Mucosa of descending colon (tissue), 3 donors: ENCODE measurements at regions not wholly inside any gene's neighbourhood (a gene's known extent, or its start where the extent isn't known, plus 50 kb on each side); places are given as distances from the start of the nearest gene placed in this dataset.

Experiments
- ATAC-seq: fragments of 200-7000 bp; cut with Tn5 transposase; one replicate; pipeline ENCODE4 v1.9.1; 2020; ENCODE audit warnings: mild to moderate bottlenecking, moderate library complexity
- DNase-seq, 3 donors: peaks; one replicate each; pipeline ENCODE4 v3.0.0-alpha.2; 2020
- H3K36me3 ChIP-seq: fragments of 200-600 bp; one replicate; pipeline ENCODE4 v1.8.0; 2021; ENCODE audit warnings: low read depth, mild to moderate bottlenecking
- H3K4me1 ChIP-seq: fragments of 200-600 bp; one replicate; pipeline ENCODE4 v1.8.0; 2021; ENCODE audit warnings: low read depth, mild to moderate bottlenecking
- H3K4me3 ChIP-seq: fragments of 200-600 bp; one replicate; pipeline ENCODE4 v1.8.0; 2021; ENCODE audit warnings: mild to moderate bottlenecking
- H3K9me3 ChIP-seq: fragments of 200-600 bp; one replicate; pipeline ENCODE4 v1.8.0; 2021; ENCODE audit warnings: mild to moderate bottlenecking
- intact Hi-C, 2 donors: fragments of 100-400 bp; cut with DNase I in 1 of 2; cut with micrococcal nuclease in 1 of 2; formaldehyde crosslinking; loops; one replicate each; pipeline versions ENCODE4 v1.11.0 to v1.11.1; 2022; cut with DNase I, micrococcal nuclease
- TF ChIP-seq, protein P1 (sequence below): fragments of 200-600 bp; IDR thresholded peaks from one replicate; pipeline ENCODE4 v1.8.0; 2022; ENCODE audit warnings: antibody characterized with exemption, mild to moderate bottlenecking
- donor health status: DM: no; HTN: no; CAD: no; lungs with moderate emphysema.
- donor health status: DM: no; HTN: no; CAD: no.
- donor health status: DM: no; HTN: yes; CAD: no.

DNA sequence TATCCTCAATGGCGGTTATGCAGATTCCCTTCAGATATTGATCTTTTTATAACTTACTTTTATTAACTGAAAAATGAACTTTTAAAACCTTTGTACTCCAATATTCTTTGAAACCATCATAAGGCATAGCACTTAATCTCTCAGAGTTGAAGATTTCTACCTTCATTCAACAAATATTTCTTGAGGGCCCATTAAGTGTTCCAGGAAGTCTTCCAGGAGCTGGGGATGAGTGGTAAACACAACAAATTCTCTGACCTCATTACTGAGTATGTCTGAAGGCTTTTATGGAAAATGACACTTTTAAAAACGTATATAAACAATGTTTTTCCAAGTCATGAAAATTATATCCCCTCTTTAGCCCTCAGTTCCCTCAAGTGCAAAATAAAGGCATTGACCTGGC, 575.3 kb upstream of the IL12A start:
- intact Hi-C loops = no loop called here
- ATAC-seq (no peak), DNase-seq (no peak)
- Histone ChIP-seq H3K4me1 (no peaks in the 10 kb centered on the region), H3K9me3 (peaks cover 11% of the 10 kb centered on the region), H3K4me3 (no peak overlapping the region), H3K36me3 (no peaks in the 10 kb centered on the region)
- TF ChIP-seq, protein P1, sequence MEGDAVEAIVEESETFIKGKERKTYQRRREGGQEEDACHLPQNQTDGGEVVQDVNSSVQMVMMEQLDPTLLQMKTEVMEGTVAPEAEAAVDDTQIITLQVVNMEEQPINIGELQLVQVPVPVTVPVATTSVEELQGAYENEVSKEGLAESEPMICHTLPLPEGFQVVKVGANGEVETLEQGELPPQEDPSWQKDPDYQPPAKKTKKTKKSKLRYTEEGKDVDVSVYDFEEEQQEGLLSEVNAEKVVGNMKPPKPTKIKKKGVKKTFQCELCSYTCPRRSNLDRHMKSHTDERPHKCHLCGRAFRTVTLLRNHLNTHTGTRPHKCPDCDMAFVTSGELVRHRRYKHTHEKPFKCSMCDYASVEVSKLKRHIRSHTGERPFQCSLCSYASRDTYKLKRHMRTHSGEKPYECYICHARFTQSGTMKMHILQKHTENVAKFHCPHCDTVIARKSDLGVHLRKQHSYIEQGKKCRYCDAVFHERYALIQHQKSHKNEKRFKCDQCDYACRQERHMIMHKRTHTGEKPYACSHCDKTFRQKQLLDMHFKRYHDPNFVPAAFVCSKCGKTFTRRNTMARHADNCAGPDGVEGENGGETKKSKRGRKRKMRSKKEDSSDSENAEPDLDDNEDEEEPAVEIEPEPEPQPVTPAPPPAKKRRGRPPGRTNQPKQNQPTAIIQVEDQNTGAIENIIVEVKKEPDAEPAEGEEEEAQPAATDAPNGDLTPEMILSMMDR = no peak

GRCh38 chr3:159416856-159417255, 571.8 kb upstream of the IL12A start:
- DNase-seq = no peak
- no peaks in the 10 kb centered on the region for H3K36me3 ChIP-seq
- no peak for ATAC-seq
- no peaks in the 10 kb centered on the region for H3K4me1 ChIP-seq
- no peaks in the 10 kb centered on the region for H3K9me3 ChIP-seq
- H3K4me3 ChIP-seq = no peak overlapping the region
- TF ChIP-seq, protein P1 = no peak
- intact Hi-C loops = no loop called here

DNA sequence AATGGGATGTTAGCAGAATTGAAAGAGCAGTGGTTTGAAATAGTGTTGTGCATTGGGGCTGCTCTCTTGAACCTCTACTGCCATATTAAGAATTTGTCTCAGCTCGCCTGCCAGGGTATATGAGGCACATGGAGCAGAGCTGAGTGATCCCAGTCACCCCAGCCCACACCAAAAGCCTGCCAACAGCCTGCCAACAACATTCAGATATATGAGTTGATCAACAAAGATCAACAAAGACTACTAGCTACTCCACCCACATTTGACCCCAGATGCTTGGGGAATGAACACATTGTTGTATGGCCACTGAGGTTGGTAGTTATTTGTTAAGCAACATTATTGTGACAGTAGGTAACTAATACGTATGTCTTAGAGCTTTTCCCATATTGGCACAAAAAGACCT, 570.9 kb upstream of the IL12A start:
- Histone ChIP-seq H3K9me3 (no peaks in the 10 kb centered on the region), H3K4me3 (no peak overlapping the region), H3K36me3 (no peaks in the 10 kb centered on the region), H3K4me1 (no peaks in the 10 kb centered on the region)
- intact Hi-C loops = no loop called here
- TF ChIP-seq, protein P1 = no peak
- DNase-seq (no peak), ATAC-seq (no peak)

DNA sequence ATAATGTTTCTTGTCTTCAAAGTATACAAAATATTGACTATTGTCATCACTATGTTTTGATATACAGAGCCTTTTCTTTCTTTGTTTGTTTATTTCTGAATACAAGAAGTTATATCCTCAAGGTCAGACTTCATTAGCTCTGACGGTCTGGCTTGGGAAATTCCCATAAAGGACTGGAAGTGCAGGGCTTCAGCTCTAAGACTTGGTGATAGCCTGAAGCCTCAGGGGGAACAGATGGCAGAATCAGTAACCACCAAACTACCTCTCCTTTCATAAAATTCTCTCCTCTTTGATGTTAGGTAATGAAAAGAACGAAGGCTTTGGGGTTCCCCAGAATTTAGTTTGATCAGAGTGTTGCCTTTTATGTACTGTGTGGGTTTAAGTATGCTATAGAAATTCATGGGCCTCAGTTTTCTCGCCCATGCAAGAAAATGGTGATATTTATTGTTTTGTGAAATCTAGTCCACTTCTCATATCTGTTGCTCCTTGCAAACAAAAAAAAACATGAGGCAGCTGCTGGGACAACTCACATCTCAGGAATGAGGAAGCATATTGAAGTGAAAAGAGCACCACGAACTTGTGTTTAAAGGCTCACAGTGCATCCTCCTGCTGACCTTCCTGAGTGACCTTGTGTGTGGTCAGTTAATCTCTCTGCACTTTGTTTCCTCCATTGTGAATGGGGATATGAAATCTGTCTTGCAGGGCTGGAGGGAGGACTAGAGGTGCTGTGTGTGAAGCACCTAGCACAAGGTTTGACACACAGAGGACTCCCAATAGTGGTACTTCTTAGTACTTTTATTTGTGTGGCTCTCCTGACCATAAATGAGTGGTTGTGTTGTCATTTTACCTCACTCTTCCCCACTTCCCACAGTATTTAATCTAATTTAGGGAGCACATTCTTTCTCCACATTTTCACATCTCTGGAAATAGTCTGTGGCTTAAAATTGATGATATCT, 569.8 kb upstream of the IL12A start:
- no peak for ATAC-seq

GRCh38 chr3:159429702-159430101, 558.9 kb upstream of the IL12A start:
- no peaks in the 10 kb centered on the region for H3K9me3 ChIP-seq
- no peak for ATAC-seq
- no peak for DNase-seq
- H3K4me3 ChIP-seq = no peak overlapping the region
- intact Hi-C loops = no loop called here
- no peaks in the 10 kb centered on the region for H3K4me1 ChIP-seq
- TF ChIP-seq, protein P1 = no peak
- no peaks in the 10 kb centered on the region for H3K36me3 ChIP-seq

More for the DNA sequence above, 569.8 kb upstream of the IL12A start:
- Histone ChIP-seq H3K4me3 (no peak overlapping the region), H3K4me1 (no peaks in the 10 kb centered on the region), H3K36me3 (no peaks in the 10 kb centered on the region), H3K9me3 (no peaks in the 10 kb centered on the region)
- no peak for DNase-seq
- intact Hi-C loops = no loop called here
- TF ChIP-seq, protein P1 = no peak
